HCT116 (cell line): ENCODE measurements at regions not wholly inside any gene's neighbourhood (a gene's known extent, or its start where the extent isn't known, plus 50 kb on each side); places are given as distances from the start of the nearest gene placed in this dataset.

Source experiments
- ATAC-seq: fragments of 200-7000 bp; cut with Tn5 transposase; 2 replicates; pipeline ENCODE4 v1.9.1; 2020; ENCODE audit warnings: mild to moderate bottlenecking, moderate library complexity
- BruUV-seq: library from RNA; stranded (reverse); fragments of 400-500 nt; replicated peaks from 2 replicates; lab custom pipeline; 2021; lab: Mats Ljungman, UMichigan
- CTCF ChIA-PET: fragments of 300-600 bp; sonication (Branson Sonifier 250); formaldehyde crosslinking; loops from one replicate; lab custom pipeline; 2021; ENCODE audit warnings: antibody characterized with exemption; lab: Charles Lee
- POLR2A ChIA-PET: fragments of 300-600, 350-600 bp; sonication (Branson Sonifier 250); formaldehyde crosslinking; loops from one replicate; lab custom pipeline; 2021; ENCODE audit warnings: antibody characterized with exemption; lab: Charles Lee
- RAD21 ChIA-PET, 2 experiments: fragments of 300-600 bp; sonication (Branson Sonifier 250); formaldehyde crosslinking; loops; one replicate each; lab custom pipeline; 2023; ENCODE audit warnings: low total read pairs in 2 of 2; ENCODE audit not compliant: uncharacterized antibody in 2 of 2, unreplicated experiment in 2 of 2, low non-redundant PET in 1 of 2; lab: Charles Lee
- DNase-seq: peaks from one replicate; pipeline ENCODE4 v3.0.0-alpha.2; 2010; ENCODE audit warnings: low read depth, low spot score
- H2AFZ ChIP-seq: fragments of 200-600 bp; shearing (Covaris generic), sonication (generic); 2 replicates; pipeline ENCODE4 v1.6.1; 2017; ENCODE audit warnings: low read depth, mixed run types, mixed read lengths, antibody characterized with exemption, low read length; ENCODE audit not compliant: poor library complexity, severe bottlenecking
- H3K27ac ChIP-seq: 2 replicates; pipeline ENCODE4 v1.5.1; 2012; ENCODE audit warnings: low read depth, low read length
- H3K27me3 ChIP-seq: fragments of 200-600 bp; sonication (generic); 2 replicates; pipeline ENCODE4 v1.6.1; 2016; ENCODE audit warnings: mixed run types, low read length, mixed read lengths; ENCODE audit not compliant: insufficient read depth
- H3K36me3 ChIP-seq, 2 experiments: fragments of 200-500 bp in 1 of 2; fragments of 200-600 bp in 1 of 2; sonication (Bioruptor generic) in 1 of 2; sonication (generic) in 1 of 2; 2 replicates each; pipeline versions ENCODE4 v1.5.1 to v1.6.1; 2014 to 2016; ENCODE audit warnings: low read length in 2 of 2, inconsistent platforms in 1 of 2, mixed read lengths in 1 of 2, mixed run types in 1 of 2; ENCODE audit not compliant: insufficient read depth in 2 of 2, control insufficient read depth in 1 of 2
- H3K4me1 ChIP-seq, 2 experiments: fragments of 200-600 bp in 1 of 2; sonication (generic) in 1 of 2; 2 replicates each; pipeline versions ENCODE4 v1.5.1 to v1.6.1; 2012 to 2017; ENCODE audit warnings: low read length in 2 of 2, inconsistent platforms in 1 of 2, mild to moderate bottlenecking in 1 of 2, mixed read lengths in 1 of 2, mixed run types in 1 of 2, moderate library complexity in 1 of 2; ENCODE audit not compliant: insufficient read depth in 2 of 2, control insufficient read depth in 1 of 2
- H3K4me2 ChIP-seq: fragments of 200-600 bp; sonication (generic); 2 replicates; pipeline ENCODE4 v1.6.1; 2017; ENCODE audit warnings: mixed run types, low read length, mixed read lengths
- H3K4me3 ChIP-seq, 2 experiments: fragments of 200-600 bp in 1 of 2; sonication (generic) in 1 of 2; replicated peaks in 1 of 2; 2 replicates each; pipeline ENCODE4 v1.5.1; 2011 to 2016; ENCODE audit warnings: low read length in 2 of 2, control low read depth in 1 of 2, low read depth in 1 of 2, mild to moderate bottlenecking in 1 of 2, mixed read lengths in 1 of 2, mixed run types in 1 of 2
- H3K79me2 ChIP-seq: fragments of 200-600 bp; sonication (generic); 2 replicates; pipeline ENCODE4 v1.6.1; 2017; ENCODE audit warnings: mild to moderate bottlenecking, mixed run types, low read length, moderate library complexity, mixed read lengths; ENCODE audit not compliant: insufficient read depth
- H3K9ac ChIP-seq: fragments of 200-600 bp; sonication (generic); 2 replicates; pipeline ENCODE4 v1.6.1; 2016; ENCODE audit warnings: low read length, mixed read lengths
- H3K9me2 ChIP-seq: fragments of 200-600 bp; sonication (generic), shearing (Covaris generic); 2 replicates; pipeline ENCODE4 v1.6.1; 2017; ENCODE audit warnings: mixed run types, mild to moderate bottlenecking, moderate library complexity; ENCODE audit not compliant: insufficient read depth
- H3K9me3 ChIP-seq, 2 experiments: fragments of 200-500 bp in 1 of 2; fragments of 200-600 bp in 1 of 2; sonication (Bioruptor generic) in 1 of 2; sonication (generic) in 1 of 2; 2 replicates each; pipeline ENCODE4 v1.6.1; 2014 to 2017; ENCODE audit warnings: low read length in 2 of 2, mixed read lengths in 2 of 2, inconsistent platforms in 1 of 2, low read depth in 1 of 2, mild to moderate bottlenecking in 1 of 2, mixed run types in 1 of 2, moderate library complexity in 1 of 2; ENCODE audit not compliant: control insufficient read depth in 1 of 2, insufficient read depth in 1 of 2
- H4K20me1 ChIP-seq: fragments of 200-600 bp; sonication (generic), shearing (Covaris generic); 2 replicates; pipeline ENCODE4 v1.6.1; 2017; ENCODE audit warnings: mixed run types, mild to moderate bottlenecking, moderate library complexity; ENCODE audit not compliant: insufficient read depth
- ATF3 ChIP-seq: IDR thresholded peaks from 2 replicates; pipeline ENCODE4 v1.6.1; 2012
- CEBPB ChIP-seq: IDR thresholded peaks from 2 replicates; pipeline ENCODE4 v1.6.1; 2012; ENCODE audit warnings: low read depth
- CTCF ChIP-seq, 3 experiments: fragments of 200-600 bp in 1 of 3; sonication (generic) in 1 of 3; IDR thresholded peaks in 2 of 3; conservative IDR thresholded peaks in 1 of 3; 2 replicates each; pipeline ENCODE4 v1.5.1; 2012 to 2017; ENCODE audit warnings: low read depth in 2 of 3, low read length in 2 of 3, antibody characterized with exemption in 1 of 3, borderline replicate concordance in 1 of 3, control low read depth in 1 of 3, mild to moderate bottlenecking in 1 of 3, mixed read lengths in 1 of 3, mixed run types in 1 of 3, moderate library complexity in 1 of 3; ENCODE audit not compliant: insufficient read depth in 1 of 3
- EGR1 ChIP-seq: IDR thresholded peaks from 2 replicates; pipeline ENCODE4 v1.6.1; 2012; ENCODE audit warnings: low read depth
- ELF1 ChIP-seq: IDR thresholded peaks from 2 replicates; pipeline ENCODE4 v1.6.1; 2012; ENCODE audit warnings: low read depth, borderline replicate concordance
- EZH2phosphoT487 ChIP-seq: fragments of 200-600 bp; IDR thresholded peaks from 2 replicates; pipeline ENCODE4 v1.6.1; 2018; ENCODE audit warnings: antibody characterized with exemption, borderline replicate concordance
- FOSL1 ChIP-seq: IDR thresholded peaks from 2 replicates; pipeline ENCODE4 v1.6.1; 2012; ENCODE audit warnings: low read depth
- MAX ChIP-seq: IDR thresholded peaks from 2 replicates; pipeline ENCODE4 v1.6.1; 2012
- POLR2A ChIP-seq: IDR thresholded peaks from 2 replicates; pipeline ENCODE4 v1.7.0; 2011; ENCODE audit warnings: borderline replicate concordance; ENCODE audit not compliant: insufficient read depth, insufficient read length; ENCODE audit errors: extremely low read depth
- POLR2AphosphoS5 ChIP-seq: IDR thresholded peaks from 2 replicates; pipeline ENCODE4 v1.6.1; 2011; ENCODE audit warnings: mild to moderate bottlenecking, low read depth, low read length, moderate library complexity
- REST ChIP-seq: IDR thresholded peaks from 2 replicates; pipeline ENCODE4 v1.6.1; 2012; ENCODE audit warnings: low read depth
- SIN3A ChIP-seq: IDR thresholded peaks from 2 replicates; pipeline ENCODE4 v1.6.1; 2012; ENCODE audit warnings: low read depth
- SP1 ChIP-seq: IDR thresholded peaks from 2 replicates; pipeline ENCODE4 v1.6.1; 2012; ENCODE audit warnings: low read depth
- SRF ChIP-seq: IDR thresholded peaks from 2 replicates; pipeline ENCODE4 v1.6.1; 2012; ENCODE audit warnings: low read depth
- TCF7L2 ChIP-seq: IDR thresholded peaks from 2 replicates; pipeline ENCODE4 v1.7.0; 2011; ENCODE audit warnings: borderline replicate concordance, inconsistent platforms; ENCODE audit not compliant: insufficient read depth, insufficient read length; ENCODE audit errors: extremely low read depth
- YY1 ChIP-seq: IDR thresholded peaks from 2 replicates; pipeline ENCODE4 v1.6.1; 2011; ENCODE audit warnings: low read length, low read depth, moderate library complexity, mild to moderate bottlenecking; ENCODE audit not compliant: insufficient replicate concordance; ENCODE audit errors: extremely low read depth
- ZBTB33 ChIP-seq: IDR thresholded peaks from 2 replicates; pipeline ENCODE4 v1.6.1; 2011; ENCODE audit warnings: mild to moderate bottlenecking, low read length, moderate library complexity; ENCODE audit not compliant: insufficient replicate concordance; ENCODE audit errors: extremely low read depth
- ZFX ChIP-seq: fragments of 450-650 bp; IDR thresholded peaks from 2 replicates; pipeline ENCODE4 v1.6.1; 2017
- ZNF274 ChIP-seq: fragments of 200-500 bp; sonication (Bioruptor generic); IDR thresholded peaks from 2 replicates; pipeline ENCODE4 v1.6.1; 2014; ENCODE audit warnings: mild to moderate bottlenecking, low read depth, low read length, inconsistent platforms
- intact Hi-C: fragments of 100-400 bp; cut with micrococcal nuclease; formaldehyde crosslinking; loops from 2 replicates; pipeline ENCODE4 v1.10.0; 2022

GRCh38 chr6:104472021-104472901 lies 387.5 kb downstream of the HACE1 start:
- DNase-seq (no peak), ATAC-seq (no peak)
- H3K4me3 ChIP-seq, result no peak overlapping the region
- no peaks in the 10 kb centered on the region for H3K79me2 ChIP-seq
- H3K27me3 ChIP-seq, result no peaks in the 10 kb centered on the region
- ChIA-PET RAD21 (no interaction called here), POLR2A (no interaction called here), CTCF (no interaction called here)
- H4K20me1 ChIP-seq, result no peaks in the 10 kb centered on the region
- no peaks in the 10 kb centered on the region for H3K4me1 ChIP-seq
- intact Hi-C loops, result no loop called here
- BruUV-seq, result no TSS peak
- no peaks in the 10 kb centered on the region for H3K36me3 ChIP-seq
- H2AFZ ChIP-seq, result no peak overlapping the region
- no peaks in the 10 kb centered on the region for H3K9me3 ChIP-seq
- H3K4me2 ChIP-seq, result no peak overlapping the region
- no peaks in the 10 kb centered on the region for H3K9me2 ChIP-seq
- H3K9ac ChIP-seq, result no peak overlapping the region
- no peak overlapping the region for H3K27ac ChIP-seq
- TF ChIP-seq POLR2AphosphoS5, result no peak
- no peak for TF ChIP-seq SP1
- TF ChIP-seq TCF7L2, result no peak
- TF ChIP-seq ZNF274, result no peak
- no peak for TF ChIP-seq ELF1
- no peak for TF ChIP-seq ZBTB33
- TF ChIP-seq CTCF (IDR thresholded peaks at IDR 0.05 in 2 of 3, conservative IDR thresholded peaks at IDR 0.05 in 1 of 3; ENCODE audit: borderline replicate concordance in 1 of 3, insufficient read depth in 1 of 3, low read depth in 2 of 3, low read length in 2 of 3), result no peak
- no peak for TF ChIP-seq EZH2phosphoT487
- TF ChIP-seq SIN3A, result no peak
- no peak for TF ChIP-seq EGR1
- TF ChIP-seq ATF3, result no peak
- TF ChIP-seq POLR2A, result no peak
- no peak for TF ChIP-seq FOSL1
- no peak for TF ChIP-seq MAX
- no peak for TF ChIP-seq ZFX
- TF ChIP-seq SRF, result no peak
- TF ChIP-seq YY1, result no peak
- no peak for TF ChIP-seq CEBPB
- TF ChIP-seq REST, result no peak
